Esophagus (tissue), 2 donors: ENCODE measurements at regions not wholly inside any gene's neighbourhood (a gene's known extent, or its start where the extent isn't known, plus 50 kb on each side); places are given as distances from the start of the nearest gene placed in this dataset.

Experiments used
- H3K27ac ChIP-seq, 2 donors: one replicate each; pipeline ENCODE4 v1.5.1; 2013; ENCODE audit warnings: low read depth in 2 of 2, mild to moderate bottlenecking in 2 of 2, inconsistent platforms in 1 of 2, low read length in 1 of 2, moderate library complexity in 1 of 2
- H3K27me3 ChIP-seq, 2 donors: one replicate each; pipeline ENCODE4 v1.6.1; 2013; ENCODE audit warnings: low read length in 2 of 2, control low read depth in 1 of 2, mild to moderate bottlenecking in 1 of 2; ENCODE audit not compliant: insufficient read depth in 2 of 2, control insufficient read depth in 1 of 2
- H3K36me3 ChIP-seq, 2 donors: one replicate each; pipeline ENCODE4 v1.6.1; 2013; ENCODE audit warnings: low read length in 1 of 2; ENCODE audit not compliant: control insufficient read depth in 2 of 2, insufficient read depth in 2 of 2
- H3K4me1 ChIP-seq, 2 donors: one replicate each; pipeline ENCODE4 v1.6.1; 2013; ENCODE audit warnings: low read length in 1 of 2; ENCODE audit not compliant: control insufficient read depth in 2 of 2, insufficient read depth in 2 of 2
- H3K4me3 ChIP-seq, 2 donors: one replicate each; pipeline ENCODE4 v1.5.1; 2013; ENCODE audit warnings: low read length in 2 of 2, mild to moderate bottlenecking in 2 of 2, low read depth in 1 of 2, moderate library complexity in 1 of 2
- H3K9me3 ChIP-seq, 2 donors: one replicate each; pipeline ENCODE4 v1.6.1; 2013; ENCODE audit warnings: mild to moderate bottlenecking in 2 of 2, low read depth in 1 of 2, low read length in 1 of 2, moderate library complexity in 1 of 2; ENCODE audit not compliant: control insufficient read depth in 2 of 2, insufficient read depth in 1 of 2
- WGBS, 2 donors: extraction: QIAGEN DNeasy Blood & Tissue Kit; methylation state at CpG; one replicate each; pipeline ENCODE4 v1.1.7; 2013; 5-methylcytosine and 5-hydroxymethylcytosine counted together
- donor health status: healthy with polysubstance abuse.
- donor health status: Bipolar disorder and iron deficiency.

- no peaks in the 10 kb centered on the region for H3K4me1 ChIP-seq
- H3K27ac ChIP-seq = no peak overlapping the region
- no peaks in the 10 kb centered on the region for H3K9me3 ChIP-seq
- H3K4me3 ChIP-seq = no peak overlapping the region
- H3K27me3 ChIP-seq = no peaks in the 10 kb centered on the region
- H3K36me3 ChIP-seq = no peaks in the 10 kb centered on the region
- WGBS, 2 donors = 78 to 82% methylated on average over 4 of the region's 4 CpGs
These were observed 55.1 kb upstream of the SLC1A1 start for GRCh38 chr9:4435197-4435596.

GRCh38 chr9:4433379-4433778 is 56.9 kb upstream of the SLC1A1 start:
- Histone ChIP-seq H3K9me3 (no peaks in the 10 kb centered on the region), H3K36me3 (no peaks in the 10 kb centered on the region), H3K27me3 (no peaks in the 10 kb centered on the region), H3K4me1 (no peaks in the 10 kb centered on the region), H3K4me3 (no peak overlapping the region), H3K27ac (no peak overlapping the region)
- 87 to 88% methylated on average over 4 of the region's 4 CpGs for WGBS, 2 donors

DNA sequence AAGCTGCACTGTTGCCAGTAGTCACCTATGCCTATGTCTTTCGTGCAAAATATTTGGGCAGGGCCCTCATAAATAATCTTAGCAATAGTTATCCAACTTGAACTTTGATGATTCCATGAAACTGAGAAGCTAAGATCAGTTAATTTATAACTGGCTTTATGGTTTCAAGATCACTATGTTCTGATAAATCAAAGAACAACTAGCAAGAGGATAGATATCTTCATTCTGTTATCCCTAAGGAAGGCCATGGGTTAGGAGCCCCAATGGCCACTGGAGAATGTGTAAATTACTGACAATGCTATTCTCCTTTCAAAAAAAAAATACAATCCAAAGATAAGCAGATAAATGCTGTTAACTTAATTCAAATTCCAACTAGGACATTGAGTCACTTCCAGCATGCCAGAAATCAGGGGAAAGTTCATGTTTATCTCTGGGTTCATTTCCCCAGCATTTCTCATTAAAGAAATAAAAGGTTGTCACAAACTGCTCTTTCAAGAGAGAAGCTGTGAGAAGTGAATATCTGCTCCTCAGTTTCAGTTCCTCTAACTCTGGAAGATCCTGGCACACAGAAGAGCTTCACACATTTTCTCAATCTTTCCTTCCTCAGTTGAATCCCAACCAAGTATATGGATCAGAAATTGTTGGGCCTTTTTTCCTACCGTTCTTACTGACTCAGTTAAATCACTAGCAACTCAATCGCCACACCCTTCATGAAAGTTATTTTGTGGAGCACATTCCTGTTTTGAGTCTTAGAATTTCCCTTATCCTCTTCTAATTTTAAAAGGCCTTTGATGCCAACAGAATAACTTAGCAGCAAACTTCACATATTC is 59.6 kb upstream of the SLC1A1 start:
- H3K27ac ChIP-seq = no peak overlapping the region
- H3K27me3 ChIP-seq = no peaks in the 10 kb centered on the region
- no peaks in the 10 kb centered on the region for H3K4me1 ChIP-seq
- no peaks in the 10 kb centered on the region for H3K9me3 ChIP-seq
- H3K36me3 ChIP-seq = no peaks in the 10 kb centered on the region
- H3K4me3 ChIP-seq = no peak overlapping the region
- 73 to 74% methylated on average over 3 of the region's 3 CpGs for WGBS, 2 donors

GRCh38 chr9:4425319-4426045 is 64.8 kb upstream of the SLC1A1 start:
- Histone ChIP-seq H3K4me3 (no peak overlapping the region), H3K36me3 (no peaks in the 10 kb centered on the region), H3K27me3 (no peaks in the 10 kb centered on the region), H3K4me1 (no peaks in the 10 kb centered on the region), H3K9me3 (no peaks in the 10 kb centered on the region), H3K27ac (peak overlapping the region in 1 of 2 donors; percentile 52)
- WGBS, 2 donors = 82 to 91% methylated on average over 4 of the region's 4 CpGs

GRCh38 chr9:4424891-4425290 is 65.4 kb upstream of the SLC1A1 start:
- H3K9me3 ChIP-seq = no peaks in the 10 kb centered on the region
- H3K36me3 ChIP-seq = no peaks in the 10 kb centered on the region
- H3K27me3 ChIP-seq = no peaks in the 10 kb centered on the region
- H3K27ac ChIP-seq = peak overlapping the region in 1 of 2 donors; percentile 53
- H3K4me1 ChIP-seq = no peaks in the 10 kb centered on the region
- H3K4me3 ChIP-seq = no peak overlapping the region
- 52 to 64% methylated on average over 4 of the region's 4 CpGs for WGBS, 2 donors

GRCh38 chr9:4424038-4424437 is 66.2 kb upstream of the SLC1A1 start:
- H3K36me3 ChIP-seq = no peaks in the 10 kb centered on the region

DNA sequence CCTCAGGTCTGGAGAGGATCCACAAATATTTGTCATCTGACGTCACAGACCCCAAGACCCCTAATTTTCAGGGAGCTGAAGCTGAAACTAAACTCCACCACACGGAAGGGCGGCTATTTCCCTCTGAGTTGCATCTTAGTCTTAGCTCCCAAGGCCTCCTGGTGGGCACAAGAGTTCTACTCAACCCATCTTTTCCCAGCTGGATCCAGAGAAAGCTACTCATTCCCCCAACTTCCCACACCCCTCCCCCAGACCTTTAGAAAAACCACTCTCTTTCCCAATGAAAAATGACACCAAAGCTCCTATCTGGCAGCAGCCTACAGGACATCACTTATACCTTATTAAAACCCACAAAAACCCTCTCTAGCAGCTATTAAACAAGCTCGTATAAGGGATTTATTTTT is 67.1 kb upstream of the SLC1A1 start:
- no peaks in the 10 kb centered on the region for H3K27me3 ChIP-seq
- H3K36me3 ChIP-seq = no peaks in the 10 kb centered on the region
- H3K9me3 ChIP-seq = no peaks in the 10 kb centered on the region
- no peaks in the 10 kb centered on the region for H3K4me1 ChIP-seq
- no peak overlapping the region for H3K27ac ChIP-seq
- H3K4me3 ChIP-seq = no peak overlapping the region
- 86 to 87% methylated on average over 4 of the region's 4 CpGs for WGBS, 2 donors

More at GRCh38 chr9:4424038-4424437, 66.2 kb upstream of the SLC1A1 start:
- H3K4me3 ChIP-seq = no peak overlapping the region
- no peaks in the 10 kb centered on the region for H3K27me3 ChIP-seq
- H3K9me3 ChIP-seq = no peaks in the 10 kb centered on the region
- H3K27ac ChIP-seq = no peak overlapping the region
- WGBS, 2 donors = 79 to 80% methylated on average over 1 of the region's 1 CpG
- no peaks in the 10 kb centered on the region for H3K4me1 ChIP-seq

- no peaks in the 10 kb centered on the region for H3K27me3 ChIP-seq
- H3K4me1 ChIP-seq = no peaks in the 10 kb centered on the region
- H3K27ac ChIP-seq = no peak overlapping the region
- no peaks in the 10 kb centered on the region for H3K36me3 ChIP-seq
- no peak overlapping the region for H3K4me3 ChIP-seq
- H3K9me3 ChIP-seq = no peaks in the 10 kb centered on the region
- 55 to 65% methylated on average over 2 of the region's 2 CpGs for WGBS, 2 donors
These were observed 67.8 kb upstream of the SLC1A1 start for GRCh38 chr9:4422495-4422894.

- no peak overlapping the region for H3K4me3 ChIP-seq
- H3K4me1 ChIP-seq = no peaks in the 10 kb centered on the region
- H3K27me3 ChIP-seq = no peaks in the 10 kb centered on the region
- H3K9me3 ChIP-seq = no peaks in the 10 kb centered on the region
- H3K27ac ChIP-seq = no peak overlapping the region
- H3K36me3 ChIP-seq = no peaks in the 10 kb centered on the region
- WGBS, 2 donors = 93 to 97% methylated on average over 1 of the region's 1 CpG
These were observed 68.4 kb upstream of the SLC1A1 start for GRCh38 chr9:4421847-4422246.
